ENCODE measurements at regions not wholly inside any gene's neighbourhood (a gene's known extent, or its start where the extent isn't known, plus 50 kb on each side); places are given as distances from the start of the nearest gene placed in this dataset.
"Not testable (repeated sequence)": the region's sequence is repeated elsewhere in the genome, so short reads cannot be mapped to it uniquely, and the experiment has no call there.

- no peak for DNase-seq
Measured at GRCh38 chr16:73122604-73123391, 74.9 kb upstream of the ZFHX3 start.

DNA sequence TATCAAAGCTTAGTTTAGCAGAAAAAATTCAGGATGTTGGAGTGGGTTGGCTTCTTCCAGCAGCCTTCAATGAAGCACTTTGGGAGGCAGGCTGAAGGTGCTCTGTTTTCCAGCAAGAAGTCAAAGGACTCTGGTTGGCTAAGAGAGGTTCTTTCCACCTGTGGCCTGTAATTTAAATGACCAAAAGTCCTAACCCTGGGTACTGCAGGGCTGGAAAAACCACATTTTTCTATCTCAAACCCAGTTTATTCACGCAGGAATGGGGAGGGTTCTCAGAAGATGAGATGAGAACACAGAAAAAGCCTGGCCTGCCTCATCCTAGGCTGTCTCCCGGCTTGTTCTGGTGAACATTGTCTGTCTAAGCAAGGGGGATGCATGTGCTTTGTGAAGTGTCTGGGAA, 68.6 kb upstream of the ZFHX3 start:
- TF ChIP-seq GATA1 (IDR thresholded peaks at IDR 0.05; ENCODE audit: low read depth, low read length) (no peak), POLR2A (IDR thresholded peaks at IDR 0.05; ENCODE audit: low read length) (no peak)
- DNase-seq, result no peak

More at GRCh38 chr16:73122604-73123391, 74.9 kb upstream of the ZFHX3 start:
- TF ChIP-seq GATA1 (IDR thresholded peaks at IDR 0.05; ENCODE audit: low read depth, low read length), result no peak
- TF ChIP-seq POLR2A (IDR thresholded peaks at IDR 0.05; ENCODE audit: low read length), result no peak

DNA sequence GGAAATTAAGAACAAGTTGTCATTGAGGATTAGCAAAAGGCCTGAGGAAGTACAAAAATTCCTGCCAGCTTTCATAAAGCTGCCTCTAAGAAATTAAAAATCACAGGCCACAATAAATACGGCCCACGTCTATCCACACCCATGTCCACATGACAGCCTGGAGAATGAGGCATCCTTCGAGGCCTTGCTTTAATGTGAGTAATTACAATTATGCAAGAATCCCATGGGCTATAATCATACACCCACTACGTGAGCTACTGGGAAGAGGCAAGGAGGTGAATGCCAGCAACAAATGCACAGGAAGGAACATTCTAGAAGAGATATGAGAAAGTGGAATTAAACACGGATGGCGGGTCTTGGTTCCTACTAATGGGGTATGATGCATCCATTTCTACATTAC, 65.4 kb upstream of the ZFHX3 start:
- no peak for TF ChIP-seq POLR2A (IDR thresholded peaks at IDR 0.05; ENCODE audit: low read length)
- no peak for TF ChIP-seq GATA1 (IDR thresholded peaks at IDR 0.05; ENCODE audit: low read depth, low read length)
- no peak for DNase-seq

GRCh38 chr16:73108195-73108963, 60.5 kb upstream of the ZFHX3 start:
- TF ChIP-seq GATA1 (IDR thresholded peaks at IDR 0.05; ENCODE audit: low read depth, low read length) (no peak), POLR2A (IDR thresholded peaks at IDR 0.05; ENCODE audit: low read length) (no peak)
- DNase-seq, result no peak

- TF ChIP-seq POLR2A (IDR thresholded peaks at IDR 0.05; ENCODE audit: low read length) (no peak), GATA1 (IDR thresholded peaks at IDR 0.05; ENCODE audit: low read depth, low read length) (no peak)
- no peak for DNase-seq
Measured at GRCh38 chr16:73107371-73107770, 59.4 kb upstream of the ZFHX3 start.

DNA sequence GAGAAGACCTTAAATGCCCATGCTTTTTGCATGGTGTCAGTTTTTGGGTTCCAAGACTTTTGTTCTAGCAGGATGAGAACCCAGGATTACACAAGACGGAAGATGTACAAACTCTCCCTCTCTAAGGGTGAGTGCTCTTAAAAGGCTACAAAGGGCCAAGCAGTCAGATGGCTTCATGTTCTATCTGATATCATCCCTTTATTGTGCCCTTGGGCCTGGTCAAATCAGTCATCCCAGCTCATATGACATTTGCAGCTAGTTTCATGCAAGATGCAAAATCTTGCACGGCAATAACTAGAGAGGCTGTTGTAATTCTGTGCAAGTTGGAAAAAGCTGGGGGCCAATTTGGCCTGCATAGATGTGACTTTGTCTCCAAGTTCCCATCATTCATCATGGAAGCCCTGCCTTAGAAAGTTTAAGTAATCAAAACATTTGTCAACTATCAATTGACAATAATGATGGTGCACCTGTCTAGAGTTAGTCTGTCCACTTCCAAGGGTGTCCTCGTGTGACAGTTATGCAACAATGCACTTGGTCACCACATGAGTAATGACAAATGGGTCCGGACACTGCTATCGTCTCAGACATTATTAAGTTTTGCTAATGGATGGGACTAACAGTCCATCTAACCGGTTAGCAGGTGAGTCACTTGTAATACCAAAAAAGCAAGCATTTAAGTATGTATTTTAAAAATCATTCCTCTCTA, 58.6 kb upstream of the ZFHX3 start:
- TF ChIP-seq POLR2A (IDR thresholded peaks at IDR 0.05; ENCODE audit: low read length) (no peak), GATA1 (IDR thresholded peaks at IDR 0.05; ENCODE audit: low read depth, low read length) (no peak)
- no peak for DNase-seq

DNA sequence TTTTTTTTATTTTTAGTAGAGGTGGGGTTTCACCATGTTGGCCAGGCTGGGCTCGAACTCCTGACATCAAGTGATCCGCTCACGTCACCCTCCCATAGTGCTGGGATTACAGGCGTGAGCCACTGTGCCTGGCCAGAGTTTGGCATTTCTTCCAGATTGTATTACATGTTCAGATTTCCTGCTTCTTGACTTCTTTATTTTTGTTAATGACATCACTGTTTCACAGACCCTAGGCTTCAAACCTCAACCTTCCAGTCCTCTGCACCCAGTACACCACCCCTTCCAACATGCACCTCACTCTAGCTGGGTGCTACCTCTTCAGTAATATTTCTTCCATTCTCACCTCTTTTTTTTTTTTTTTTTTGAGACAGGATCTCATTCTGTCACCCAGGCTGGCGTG, 53.6 kb upstream of the ZFHX3 start:
- DNase-seq, result no peak
- no peak for TF ChIP-seq GATA1 (IDR thresholded peaks at IDR 0.05; ENCODE audit: low read depth, low read length)
- no peak for TF ChIP-seq POLR2A (IDR thresholded peaks at IDR 0.05; ENCODE audit: low read length)

DNA sequence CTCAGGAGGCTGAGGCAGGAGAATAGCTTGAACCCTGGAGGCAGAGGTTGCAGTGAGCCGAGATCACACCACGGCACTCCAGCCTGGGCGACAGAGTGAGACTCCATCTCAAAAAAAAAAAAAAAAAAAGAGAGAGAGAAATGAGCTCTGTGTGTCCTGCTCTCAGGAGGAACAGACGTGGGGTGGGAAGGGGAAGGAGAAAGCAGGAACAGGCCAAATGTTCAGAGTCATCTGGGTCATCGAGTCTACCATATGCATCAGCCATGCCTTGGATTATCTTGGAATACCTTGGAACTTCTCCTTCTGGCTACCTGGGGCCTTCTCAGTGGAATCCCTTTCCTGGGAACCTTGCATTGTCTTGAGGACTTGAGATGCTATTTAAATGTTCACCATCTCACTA, 51.7 kb upstream of the ZFHX3 start:
- not testable (repeated sequence) for DNase-seq
